Adrenal gland (tissue), 9 donors: ENCODE measurements at regions not wholly inside any gene's neighbourhood (a gene's known extent, or its start where the extent isn't known, plus 50 kb on each side); places are given as distances from the start of the nearest gene placed in this dataset.

ENCODE experiments used
- DNase-seq, 7 donors: peaks; one replicate each; pipeline ENCODE4 v3.0.0-alpha.2; 2019 to 2020
- H3K27ac ChIP-seq, 5 donors: fragments of 200-600 bp; sonication (generic) in 4 of 5; 1 replicate in 3 of 5; 2 replicates in 2 of 5; pipeline versions ENCODE4 v1.5.1 to v1.8.0; 2016 to 2020; ENCODE audit warnings: mild to moderate bottlenecking in 1 of 5
- H3K27me3 ChIP-seq: fragments of 200-600 bp; 2 replicates; pipeline ENCODE4 v1.8.0; 2021
- H3K36me3 ChIP-seq, 2 donors: fragments of 200-600 bp; replicated peaks in 1 of 2; 1 replicate in 1 of 2; 2 replicates in 1 of 2; pipeline versions ENCODE4 v1.5.1 to v1.8.0; 2018 to 2022
- H3K4me1 ChIP-seq, 2 donors: fragments of 200-600 bp; replicated peaks in 1 of 2; 1 replicate in 1 of 2; 2 replicates in 1 of 2; pipeline versions ENCODE4 v1.5.1 to v1.8.0; 2018 to 2021
- H3K4me3 ChIP-seq, 4 donors: fragments of 200-600 bp; sonication (generic) in 3 of 4; one replicate each; pipeline ENCODE4 v1.5.1; 2016 to 2018
- H3K9me3 ChIP-seq, 3 donors: fragments of 200-600 bp; sonication (generic) in 1 of 3; replicated peaks in 1 of 3; 1 replicate in 2 of 3; 2 replicates in 1 of 3; pipeline versions ENCODE4 v1.5.1 to v1.8.0; 2016 to 2021
- POLR2A ChIP-seq, 2 donors: fragments of 450-650 bp; IDR thresholded peaks; one replicate each; pipeline ENCODE4 v1.6.1; 2017; ENCODE audit warnings: antibody characterized with exemption in 2 of 2, mild to moderate bottlenecking in 2 of 2, moderate library complexity in 1 of 2
- WGBS, 4 donors: extraction: QIAGEN DNeasy Blood & Tissue Kit in 2 of 4; methylation state at CpG; one replicate each; pipeline versions ENCODE4 v1.1.5 to v1.1.7; 2013 to 2017; 5-methylcytosine and 5-hydroxymethylcytosine counted together
- intact Hi-C, 2 donors: fragments of 100-400 bp; cut with DNase I; formaldehyde crosslinking; loops; one replicate each; pipeline versions ENCODE4 v1.14.1 to v1.15.0; 2022 to 2023
- TF ChIP-seq, protein P1 (sequence below), 6 experiments: fragments of 450-650 bp in 4 of 6; fragments of 200-600 bp in 2 of 6; sonication (generic) in 1 of 6; IDR thresholded peaks; 1 replicate in 5 of 6; 2 replicates in 1 of 6; pipeline versions ENCODE4 v1.5.1 to v1.8.0; 2016 to 2021; ENCODE audit warnings: antibody characterized with exemption in 6 of 6, mild to moderate bottlenecking in 2 of 6, moderate library complexity in 1 of 6
- donor health status: healthy with polysubstance abuse.
- donor health status: Bipolar disorder and iron deficiency.
- donor health status: DM: yes; HTN: yes; CAD: no.
- donor health status: DM: no; HTN: no; CAD: no.
- donor health status: DM: no; HTN: no; CAD: no.

GRCh38 chr4:54818481-54818880, 160.7 kb downstream of the KIT start:
- intact Hi-C loops = no loop called here
- Histone ChIP-seq H3K27me3 (no peaks in the 10 kb centered on the region), H3K4me3 (no peak overlapping the region), H3K27ac (no peak overlapping the region), H3K9me3 (no peaks in the 10 kb centered on the region), H3K36me3 (no peaks in the 10 kb centered on the region), H3K4me1 (no peaks in the 10 kb centered on the region)
- DNase-seq = no peak
- WGBS, 4 donors = 78 to 84% (median 84%) methylated on average over 5 of the region's 5 CpGs
- TF ChIP-seq POLR2A (IDR thresholded peaks at IDR 0.05) = no peak
- TF ChIP-seq, protein P1, sequence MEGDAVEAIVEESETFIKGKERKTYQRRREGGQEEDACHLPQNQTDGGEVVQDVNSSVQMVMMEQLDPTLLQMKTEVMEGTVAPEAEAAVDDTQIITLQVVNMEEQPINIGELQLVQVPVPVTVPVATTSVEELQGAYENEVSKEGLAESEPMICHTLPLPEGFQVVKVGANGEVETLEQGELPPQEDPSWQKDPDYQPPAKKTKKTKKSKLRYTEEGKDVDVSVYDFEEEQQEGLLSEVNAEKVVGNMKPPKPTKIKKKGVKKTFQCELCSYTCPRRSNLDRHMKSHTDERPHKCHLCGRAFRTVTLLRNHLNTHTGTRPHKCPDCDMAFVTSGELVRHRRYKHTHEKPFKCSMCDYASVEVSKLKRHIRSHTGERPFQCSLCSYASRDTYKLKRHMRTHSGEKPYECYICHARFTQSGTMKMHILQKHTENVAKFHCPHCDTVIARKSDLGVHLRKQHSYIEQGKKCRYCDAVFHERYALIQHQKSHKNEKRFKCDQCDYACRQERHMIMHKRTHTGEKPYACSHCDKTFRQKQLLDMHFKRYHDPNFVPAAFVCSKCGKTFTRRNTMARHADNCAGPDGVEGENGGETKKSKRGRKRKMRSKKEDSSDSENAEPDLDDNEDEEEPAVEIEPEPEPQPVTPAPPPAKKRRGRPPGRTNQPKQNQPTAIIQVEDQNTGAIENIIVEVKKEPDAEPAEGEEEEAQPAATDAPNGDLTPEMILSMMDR (IDR thresholded peaks at IDR 0.05) = no peak

GRCh38 chr4:54813674-54814073, 155.9 kb downstream of the KIT start:
- Histone ChIP-seq H3K9me3 (no peaks in the 10 kb centered on the region), H3K4me3 (no peak overlapping the region), H3K36me3 (no peaks in the 10 kb centered on the region), H3K4me1 (no peaks in the 10 kb centered on the region), H3K27me3 (no peaks in the 10 kb centered on the region), H3K27ac (no peak overlapping the region)
- 73 to 89% (median 83%) methylated on average over 7 of the region's 7 CpGs for WGBS, 4 donors
- intact Hi-C loops = no loop called here
- DNase-seq = no peak
- no peak for TF ChIP-seq POLR2A (IDR thresholded peaks at IDR 0.05)
- TF ChIP-seq, protein P1 (IDR thresholded peaks at IDR 0.05) = no peak

- Histone ChIP-seq H3K9me3 (no peaks in the 10 kb centered on the region), H3K36me3 (no peaks in the 10 kb centered on the region), H3K27me3 (no peaks in the 10 kb centered on the region), H3K4me1 (no peaks in the 10 kb centered on the region), H3K27ac (no peak overlapping the region), H3K4me3 (no peak overlapping the region)
- intact Hi-C loops = no loop called here
- no peak for TF ChIP-seq POLR2A (IDR thresholded peaks at IDR 0.05)
- TF ChIP-seq, protein P1 (IDR thresholded peaks at IDR 0.05) = no peak
- no peak for DNase-seq
Measured at GRCh38 chr4:54806351-54806750, 148.6 kb downstream of the KIT start.

DNA sequence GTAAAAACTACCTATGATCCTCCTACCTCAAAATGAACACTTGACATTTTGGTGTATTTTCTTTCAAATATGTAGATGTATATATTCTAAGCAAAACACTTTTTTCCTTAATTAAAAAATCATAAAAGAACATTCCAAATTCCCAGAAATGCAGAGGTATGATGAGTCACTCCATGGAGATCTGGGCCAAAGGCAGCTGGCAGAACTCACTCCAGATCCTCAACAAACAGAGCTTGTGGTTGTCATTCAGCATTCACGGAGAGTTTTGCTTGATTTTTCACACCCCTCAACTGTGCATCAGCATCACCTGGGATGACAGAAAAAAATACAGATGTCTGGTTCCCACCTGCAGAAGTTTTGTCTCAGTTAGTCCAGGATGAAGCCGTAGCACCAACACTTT, 144.6 kb downstream of the KIT start:
- Histone ChIP-seq H3K4me3 (no peak overlapping the region), H3K4me1 (no peaks in the 10 kb centered on the region), H3K9me3 (no peaks in the 10 kb centered on the region), H3K36me3 (no peaks in the 10 kb centered on the region), H3K27me3 (no peaks in the 10 kb centered on the region), H3K27ac (no peak overlapping the region)
- intact Hi-C loops = no loop called here
- 74 to 84% (median 78%) methylated on average over 2 of the region's 2 CpGs for WGBS, 4 donors
- TF ChIP-seq POLR2A (IDR thresholded peaks at IDR 0.05) = no peak
- TF ChIP-seq, protein P1 (IDR thresholded peaks at IDR 0.05) = no peak
- DNase-seq = no peak
